Esophagus (tissue), 2 donors: ENCODE measurements at regions not wholly inside any gene's neighbourhood (a gene's known extent, or its start where the extent isn't known, plus 50 kb on each side); places are given as distances from the start of the nearest gene placed in this dataset.

Source experiments
- H3K27ac ChIP-seq, 2 donors: one replicate each; pipeline ENCODE4 v1.5.1; 2013; ENCODE audit warnings: low read depth in 2 of 2, mild to moderate bottlenecking in 2 of 2, inconsistent platforms in 1 of 2, low read length in 1 of 2, moderate library complexity in 1 of 2
- H3K27me3 ChIP-seq, 2 donors: one replicate each; pipeline ENCODE4 v1.6.1; 2013; ENCODE audit warnings: low read length in 2 of 2, control low read depth in 1 of 2, mild to moderate bottlenecking in 1 of 2; ENCODE audit not compliant: insufficient read depth in 2 of 2, control insufficient read depth in 1 of 2
- H3K36me3 ChIP-seq, 2 donors: one replicate each; pipeline ENCODE4 v1.6.1; 2013; ENCODE audit warnings: low read length in 1 of 2; ENCODE audit not compliant: control insufficient read depth in 2 of 2, insufficient read depth in 2 of 2
- H3K4me1 ChIP-seq, 2 donors: one replicate each; pipeline ENCODE4 v1.6.1; 2013; ENCODE audit warnings: low read length in 1 of 2; ENCODE audit not compliant: control insufficient read depth in 2 of 2, insufficient read depth in 2 of 2
- H3K4me3 ChIP-seq, 2 donors: one replicate each; pipeline ENCODE4 v1.5.1; 2013; ENCODE audit warnings: low read length in 2 of 2, mild to moderate bottlenecking in 2 of 2, low read depth in 1 of 2, moderate library complexity in 1 of 2
- H3K9me3 ChIP-seq, 2 donors: one replicate each; pipeline ENCODE4 v1.6.1; 2013; ENCODE audit warnings: mild to moderate bottlenecking in 2 of 2, low read depth in 1 of 2, low read length in 1 of 2, moderate library complexity in 1 of 2; ENCODE audit not compliant: control insufficient read depth in 2 of 2, insufficient read depth in 1 of 2
- WGBS, 2 donors: extraction: QIAGEN DNeasy Blood & Tissue Kit; methylation state at CpG; one replicate each; pipeline ENCODE4 v1.1.7; 2013; 5-methylcytosine and 5-hydroxymethylcytosine counted together
- donor health status: healthy with polysubstance abuse.
- donor health status: Bipolar disorder and iron deficiency.

DNA sequence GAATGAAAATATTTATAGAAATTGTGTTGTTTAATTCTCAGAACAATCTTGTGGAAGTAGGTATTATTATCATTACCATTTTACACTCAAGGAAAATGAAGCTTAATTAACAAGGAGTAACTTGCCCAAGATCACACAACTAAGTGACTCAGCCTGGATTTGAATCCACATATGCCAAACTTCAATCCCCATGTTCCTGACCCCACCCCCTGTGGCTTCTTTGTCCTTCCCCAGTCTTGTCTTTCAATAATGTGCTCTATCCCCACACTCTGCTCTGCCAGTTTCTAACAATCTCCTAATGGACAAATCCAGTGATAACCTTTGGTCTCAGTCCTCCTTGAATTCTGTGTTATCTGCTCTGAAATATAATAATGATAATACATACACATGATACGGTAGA is 355.2 kb downstream of the BMP4 start:
- H3K4me1 ChIP-seq: no peaks in the 10 kb centered on the region
- H3K27ac ChIP-seq: no peak overlapping the region
- H3K27me3 ChIP-seq: no peaks in the 10 kb centered on the region
- H3K36me3 ChIP-seq: no peaks in the 10 kb centered on the region
- H3K4me3 ChIP-seq: no peak overlapping the region
- H3K9me3 ChIP-seq: no peaks in the 10 kb centered on the region
- 70 to 88% methylated on average over 1 of the region's 1 CpG for WGBS, 2 donors

DNA sequence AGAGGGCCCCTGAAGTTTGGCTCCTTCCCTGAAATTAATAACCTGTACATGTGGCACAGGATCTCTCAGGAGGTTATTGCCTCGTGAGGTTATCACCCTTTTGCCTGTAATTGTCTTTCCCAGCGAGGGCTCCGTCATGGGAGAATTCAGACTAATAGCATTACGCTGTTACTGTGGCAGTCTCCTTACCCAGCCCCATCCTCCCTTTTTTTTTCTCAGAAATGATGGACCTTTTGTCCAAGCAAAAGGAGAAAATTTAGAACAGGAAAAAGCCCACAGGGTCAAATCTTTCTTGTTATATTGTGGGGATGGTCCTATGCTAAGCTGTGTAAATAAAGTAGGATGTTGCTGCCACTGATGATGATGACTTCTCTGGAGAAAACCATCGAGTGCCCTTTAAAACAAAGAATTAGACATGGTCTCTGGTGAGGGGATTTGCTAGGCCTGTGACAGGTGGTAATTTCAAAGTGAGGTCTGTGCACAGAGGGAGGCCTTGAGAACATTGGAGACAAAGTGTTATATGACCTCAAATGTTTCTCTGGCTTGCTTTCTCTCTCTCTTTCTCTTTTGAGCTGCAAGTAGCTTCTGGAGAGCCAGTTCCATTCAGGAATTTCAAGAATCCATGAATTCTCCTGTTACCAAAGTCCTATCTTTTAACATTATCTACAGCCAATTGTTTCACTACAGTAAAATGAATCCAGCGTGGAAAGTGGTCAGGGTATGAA is 357.2 kb downstream of the BMP4 start:
- Histone ChIP-seq H3K4me1 (no peaks in the 10 kb centered on the region), H3K9me3 (no peaks in the 10 kb centered on the region), H3K4me3 (no peak overlapping the region), H3K27ac (no peak overlapping the region), H3K36me3 (no peaks in the 10 kb centered on the region), H3K27me3 (no peaks in the 10 kb centered on the region)
- WGBS, 2 donors: 77 to 82% methylated on average over 6 of the region's 6 CpGs

DNA sequence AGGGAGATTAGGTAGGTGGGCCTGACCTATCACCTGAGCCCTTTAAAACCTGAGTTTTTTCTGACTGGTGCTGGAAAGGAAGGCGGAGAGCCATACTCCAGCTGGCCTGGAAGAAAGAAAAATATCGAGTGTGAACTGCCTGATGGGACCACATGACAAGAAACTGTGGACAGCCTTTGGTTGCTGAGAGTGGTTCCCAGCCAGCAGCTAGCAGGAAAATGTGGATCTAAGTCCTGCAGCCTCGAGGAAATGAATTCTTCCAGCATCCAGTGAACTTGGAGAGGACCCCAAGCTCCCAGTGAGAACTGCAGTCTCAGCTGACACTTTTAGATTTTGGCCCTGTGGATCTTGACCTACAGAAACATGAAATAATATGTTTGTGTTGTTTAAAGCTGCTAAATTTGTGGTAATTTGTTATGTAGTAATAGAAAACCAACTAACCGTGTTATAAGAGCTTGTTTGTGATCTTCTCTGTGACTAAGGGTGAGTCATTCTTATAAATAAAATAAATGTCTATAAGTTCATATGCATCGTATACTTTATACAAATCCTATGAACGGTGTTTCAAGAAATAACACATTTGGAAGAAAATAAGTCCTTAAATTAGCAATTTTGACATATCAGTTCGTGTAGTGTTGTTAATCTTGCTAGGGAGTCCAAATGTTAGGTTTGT is 359.6 kb downstream of the BMP4 start:
- no peaks in the 10 kb centered on the region for H3K36me3 ChIP-seq
- H3K27ac ChIP-seq: no peak overlapping the region
- WGBS, 2 donors: 55 to 70% methylated on average over 7 of the region's 7 CpGs
- no peaks in the 10 kb centered on the region for H3K27me3 ChIP-seq
- H3K4me1 ChIP-seq: no peaks in the 10 kb centered on the region
- H3K4me3 ChIP-seq: no peak overlapping the region
- no peaks in the 10 kb centered on the region for H3K9me3 ChIP-seq

DNA sequence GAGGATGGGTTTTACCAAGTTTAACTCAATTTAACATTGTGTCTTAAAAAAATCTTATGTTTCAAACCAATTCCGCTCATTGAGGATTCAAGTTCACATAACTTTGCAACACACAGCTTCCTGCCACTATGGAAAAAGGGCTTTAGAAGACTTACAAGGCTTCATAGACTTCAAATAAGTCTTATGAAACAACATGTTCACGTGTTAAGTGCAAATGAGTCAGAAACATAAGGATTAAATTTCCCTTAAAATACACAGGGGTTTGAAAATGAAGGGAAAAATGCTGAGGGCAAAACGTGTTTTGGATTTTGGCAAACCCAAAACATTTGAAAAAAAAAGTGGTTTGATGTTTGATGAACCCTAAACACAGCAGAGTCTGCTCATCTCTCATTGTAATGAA is 364.8 kb downstream of the BMP4 start:
- Histone ChIP-seq H3K36me3 (no peaks in the 10 kb centered on the region), H3K4me3 (no peak overlapping the region), H3K4me1 (no peaks in the 10 kb centered on the region), H3K9me3 (no peaks in the 10 kb centered on the region), H3K27me3 (no peaks in the 10 kb centered on the region), H3K27ac (no peak overlapping the region)
- 44 to 53% methylated on average over 3 of the region's 3 CpGs for WGBS, 2 donors

DNA sequence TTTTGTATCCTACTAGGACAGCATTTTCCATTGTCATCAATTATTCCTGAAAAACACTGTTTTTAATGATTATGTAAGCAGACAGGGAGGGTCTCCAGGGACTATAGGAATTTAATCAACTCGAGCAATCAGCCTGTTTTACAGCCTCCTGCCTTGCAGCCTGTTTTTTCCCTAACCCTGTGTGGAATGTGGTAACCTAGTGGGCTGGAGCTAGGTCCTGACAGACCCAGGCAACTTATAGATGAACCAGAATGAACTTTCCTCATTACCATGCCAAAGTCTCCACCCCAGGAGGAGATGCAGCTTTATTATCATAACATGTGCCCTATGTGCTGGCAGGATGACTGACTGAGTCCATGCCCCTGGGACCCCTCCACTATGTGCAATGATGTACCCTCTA is 375.1 kb downstream of the BMP4 start:
- no peaks in the 10 kb centered on the region for H3K9me3 ChIP-seq
- H3K27me3 ChIP-seq: no peaks in the 10 kb centered on the region
- WGBS, 2 donors: 58 to 60% methylated on average over 1 of the region's 1 CpG
- H3K4me1 ChIP-seq: no peaks in the 10 kb centered on the region
- H3K27ac ChIP-seq: no peak overlapping the region
- no peaks in the 10 kb centered on the region for H3K36me3 ChIP-seq
- H3K4me3 ChIP-seq: no peak overlapping the region

DNA sequence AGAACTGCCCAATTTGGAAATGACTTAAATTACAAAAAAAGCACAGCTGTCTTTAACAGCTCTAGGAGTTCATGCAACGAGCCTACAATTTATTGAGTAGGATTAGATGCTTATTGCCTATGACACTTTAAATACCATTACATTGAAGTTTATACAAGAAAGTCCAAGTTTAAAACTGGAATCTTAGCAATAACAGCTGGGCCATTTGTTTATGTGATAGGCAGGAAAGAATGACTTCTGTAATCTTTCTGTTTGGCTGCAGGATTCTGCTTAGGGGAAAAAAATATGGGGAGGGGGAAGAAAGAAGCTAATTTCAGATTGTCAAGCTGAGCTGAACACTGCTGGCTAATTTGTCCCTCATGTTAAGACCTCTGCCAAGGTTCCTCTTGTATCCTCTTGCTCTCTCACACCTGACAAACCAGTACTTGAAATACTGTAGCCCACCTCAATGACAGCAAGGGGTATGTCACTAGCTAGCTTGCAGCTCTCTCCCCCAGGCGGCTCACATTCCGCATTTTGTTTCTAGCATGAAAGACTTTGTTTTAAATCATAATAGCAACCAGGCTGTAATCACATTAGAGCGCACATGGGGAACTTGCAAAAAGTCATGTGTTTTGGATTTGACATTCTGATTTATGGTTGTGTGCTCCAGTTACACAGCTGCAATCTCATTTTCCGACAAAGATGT is 384.8 kb downstream of the BMP4 start:
- no peaks in the 10 kb centered on the region for H3K9me3 ChIP-seq
- 40 to 46% methylated on average over 5 of the region's 5 CpGs for WGBS, 2 donors
- no peaks in the 10 kb centered on the region for H3K27me3 ChIP-seq
- no peaks in the 10 kb centered on the region for H3K36me3 ChIP-seq
- H3K4me1 ChIP-seq: no peaks in the 10 kb centered on the region
- H3K4me3 ChIP-seq: no peak overlapping the region
- no peak overlapping the region for H3K27ac ChIP-seq

DNA sequence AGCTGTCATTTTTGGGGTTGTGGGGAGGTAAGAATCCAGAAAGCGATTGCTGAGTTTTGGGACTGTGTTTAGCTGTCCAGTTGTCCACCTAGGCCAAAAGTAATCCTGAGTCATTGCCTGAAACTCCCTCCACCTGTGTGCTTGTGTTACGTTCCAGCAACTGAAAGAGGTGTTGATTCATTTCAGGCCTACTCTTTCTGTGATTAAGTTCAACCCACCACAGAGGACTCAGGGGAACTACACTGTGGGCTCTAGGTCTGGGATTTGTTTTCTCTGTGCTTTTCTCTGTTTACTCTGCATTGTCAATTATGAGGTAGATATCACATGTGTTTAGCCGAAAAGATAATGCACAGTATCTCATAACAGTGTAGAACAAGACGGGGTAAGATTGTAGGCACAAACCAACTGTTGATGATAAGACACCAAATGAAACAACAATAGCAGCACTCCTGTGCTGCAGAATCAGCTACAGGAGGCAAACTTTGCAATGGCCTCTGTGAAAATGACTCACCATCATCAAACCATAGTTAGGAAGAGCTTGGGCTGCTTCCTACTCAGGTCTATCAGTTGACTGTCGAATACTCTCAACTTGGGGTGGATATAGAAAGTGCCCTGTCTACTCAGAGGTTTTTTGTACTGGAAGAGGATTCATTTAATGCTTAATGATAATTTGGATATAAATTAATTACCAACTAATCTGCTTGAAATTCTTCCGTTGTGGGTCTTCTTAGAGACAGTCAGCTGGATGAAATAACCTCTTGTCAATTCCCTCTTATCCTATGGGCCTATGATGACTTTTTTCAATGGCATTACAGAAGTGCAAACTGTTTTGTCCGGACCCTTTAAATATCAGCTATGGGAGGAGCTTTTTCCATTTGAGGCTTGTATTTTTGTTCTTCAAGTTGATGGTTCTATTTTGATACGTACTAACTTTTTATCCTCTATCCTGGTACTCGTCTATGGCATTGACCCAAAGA is 385.9 kb downstream of the BMP4 start:
- 70 to 77% methylated on average over 9 of the region's 9 CpGs for WGBS, 2 donors
- no peaks in the 10 kb centered on the region for H3K4me1 ChIP-seq
- no peaks in the 10 kb centered on the region for H3K36me3 ChIP-seq
- no peak overlapping the region for H3K4me3 ChIP-seq
- no peaks in the 10 kb centered on the region for H3K27me3 ChIP-seq
- no peak overlapping the region for H3K27ac ChIP-seq
- no peaks in the 10 kb centered on the region for H3K9me3 ChIP-seq

DNA sequence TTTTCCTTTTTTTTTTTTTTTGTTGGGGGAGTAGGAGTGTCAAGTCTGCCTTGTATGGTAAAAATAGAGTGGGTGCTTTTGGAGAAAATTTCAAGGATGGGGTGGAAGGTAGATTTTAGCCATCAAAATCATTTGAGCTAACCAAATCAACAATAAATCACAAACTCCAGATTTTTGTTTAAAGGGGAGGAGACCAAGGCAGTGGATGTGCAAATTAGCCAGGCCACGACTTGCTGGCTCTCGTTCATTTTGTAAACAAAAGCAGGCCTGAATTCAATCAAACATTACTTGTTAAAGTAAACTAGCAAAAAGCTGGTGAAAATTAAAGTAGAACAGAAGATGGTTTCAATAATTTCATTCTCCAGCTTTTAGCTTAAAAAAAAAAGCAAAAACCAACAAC is 387.2 kb downstream of the BMP4 start:
- Histone ChIP-seq H3K36me3 (no peaks in the 10 kb centered on the region), H3K27me3 (no peaks in the 10 kb centered on the region), H3K4me3 (no peak overlapping the region), H3K4me1 (no peaks in the 10 kb centered on the region), H3K27ac (no peak overlapping the region), H3K9me3 (no peaks in the 10 kb centered on the region)
- 36 to 53% methylated on average over 2 of the region's 2 CpGs for WGBS, 2 donors

DNA sequence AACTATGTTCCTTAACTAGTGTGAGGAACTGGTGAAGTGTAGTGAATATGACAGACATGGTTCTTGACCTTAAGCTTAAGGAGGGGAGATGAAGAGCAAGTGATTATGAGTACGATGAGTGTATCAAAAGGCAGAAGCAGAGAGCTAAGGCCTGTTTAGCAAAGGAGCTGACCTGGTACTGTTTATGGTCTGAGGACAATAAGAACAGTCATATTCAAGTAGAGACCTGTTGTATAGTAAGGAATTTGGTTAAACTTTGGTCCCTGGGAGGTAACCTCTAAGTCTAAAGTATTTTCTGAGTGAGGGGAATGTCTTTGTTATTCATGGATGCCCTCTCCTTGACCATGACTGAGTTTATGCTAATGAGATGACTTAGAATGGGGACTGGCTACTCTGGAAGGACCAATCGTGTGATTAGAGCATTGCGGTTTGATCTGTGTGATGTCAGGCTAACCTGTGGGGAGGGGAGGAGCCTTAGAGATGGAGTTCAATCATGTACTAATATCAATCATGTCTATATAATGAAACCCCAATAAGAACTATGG is 389.3 kb downstream of the BMP4 start:
- no peaks in the 10 kb centered on the region for H3K36me3 ChIP-seq
- H3K9me3 ChIP-seq: no peaks in the 10 kb centered on the region
- H3K27ac ChIP-seq: no peak overlapping the region
- WGBS, 2 donors: 91 to 92% methylated on average over 3 of the region's 3 CpGs
- no peak overlapping the region for H3K4me3 ChIP-seq
- no peaks in the 10 kb centered on the region for H3K4me1 ChIP-seq
- no peaks in the 10 kb centered on the region for H3K27me3 ChIP-seq
